Heart right ventricle (tissue), 16 donors: ENCODE measurements at regions not wholly inside any gene's neighbourhood (a gene's known extent, or its start where the extent isn't known, plus 50 kb on each side); places are given as distances from the start of the nearest gene placed in this dataset.

Source experiments
- ATAC-seq, 8 donors: fragments of 200-7000 bp; cut with Tn5 transposase; one replicate each; pipeline ENCODE4 v1.9.1; 2020; ENCODE audit warnings: mild to moderate bottlenecking in 8 of 8, moderate library complexity in 8 of 8, moderate number of reproducible peaks in 1 of 8
- DNase-seq, 2 donors: peaks; one replicate each; pipeline ENCODE4 v3.0.0-alpha.2; 2020
- H3K27ac ChIP-seq, 10 donors: fragments of 200-600 bp; sonication (generic) in 2 of 10; one replicate each; pipeline versions ENCODE4 v1.5.0 to v1.8.0; 2020 to 2022; ENCODE audit warnings: mild to moderate bottlenecking in 3 of 10
- H3K27me3 ChIP-seq, 7 donors: fragments of 200-600 bp; one replicate each; pipeline ENCODE4 v1.8.0; 2021 to 2022; ENCODE audit warnings: mild to moderate bottlenecking in 2 of 7
- H3K36me3 ChIP-seq, 9 donors: fragments of 200-600 bp; sonication (generic) in 1 of 9; one replicate each; pipeline versions ENCODE4 v1.5.0 to v1.8.0; 2020 to 2022; ENCODE audit warnings: mild to moderate bottlenecking in 2 of 9
- H3K4me1 ChIP-seq, 9 donors: fragments of 200-600 bp; sonication (generic) in 1 of 9; one replicate each; pipeline versions ENCODE4 v1.5.0 to v1.8.0; 2020 to 2022; ENCODE audit warnings: mild to moderate bottlenecking in 4 of 9
- H3K4me3 ChIP-seq, 10 donors: fragments of 200-600 bp; sonication (generic) in 2 of 10; one replicate each; pipeline versions ENCODE4 v1.5.0 to v1.8.0; 2020 to 2022; ENCODE audit warnings: mild to moderate bottlenecking in 7 of 10, moderate library complexity in 2 of 10
- H3K9me3 ChIP-seq, 11 donors: fragments of 200-600 bp in 10 of 11; sonication (generic) in 2 of 11; one replicate each; pipeline versions ENCODE4 v1.5.0 to v1.8.0; 2013 to 2022; ENCODE audit warnings: mild to moderate bottlenecking in 2 of 11, control low read depth in 1 of 11, moderate library complexity in 1 of 11
- WGBS, 2 donors: extraction: QIAGEN DNeasy Blood & Tissue Kit; methylation state at CpG; one replicate each; pipeline ENCODE4 v1.1.7; 2013; ENCODE audit warnings: inconsistent platforms in 1 of 2; 5-methylcytosine and 5-hydroxymethylcytosine counted together
- intact Hi-C, 10 donors: fragments of 100-400 bp; cut with DNase I; formaldehyde crosslinking; loops; one replicate each; pipeline versions ENCODE4 v1.11.1 to v1.14.2; 2022
- TF ChIP-seq, protein P1 (sequence below), 9 donors: fragments of 200-600 bp; sonication (generic) in 2 of 9; IDR thresholded peaks; one replicate each; pipeline versions ENCODE4 v1.5.0 to v1.8.0; 2021 to 2022; ENCODE audit warnings: antibody characterized with exemption in 9 of 9, mild to moderate bottlenecking in 5 of 9, moderate library complexity in 1 of 9
- donor health status: Arrhythmogenic right ventricular cardiomyopathy.
- donor health status: ischemic (EF 13 %, LVEDD 7.1; RV severe dilation, severe dysfunction).
- donor health status: healthy with polysubstance abuse.
- donor health status: DM: no; HTN: yes; CAD: no.
- donor health status: DM: no; HTN: no; CAD: no.
- donor health status: ischemic (EF 25% LVEDD 6.9; RV normal size, moderate dysfunction).
- donor health status: ischemic (EF 25% LVEDD 5.7; RV mildly dilated, moderate dysfunction).
- donor health status: healthy.
- donor health status: DM: yes; HTN: yes; CAD: no.
- donor health status: Ischemic cardiomyopathy.
- donor health status: ischemic (EF 35%, LVEDD 5.7; RV mildly dilated, moderate dysfunction).
- donor health status: nonischemic (EF 11% LVEDD 7.7; RV severe dilation, severe dysfunction).
- donor health status: DM: yes; HTN: yes; CAD: no.
- donor health status: PGD.
- donor health status: ischemic (EF 29% LVEDD 5.4; RV normal size, mild dysfunction).
- donor health status: nonischemic (EF 23%, LVEDD 6.1; RV moderate dilation, normal function).

DNA sequence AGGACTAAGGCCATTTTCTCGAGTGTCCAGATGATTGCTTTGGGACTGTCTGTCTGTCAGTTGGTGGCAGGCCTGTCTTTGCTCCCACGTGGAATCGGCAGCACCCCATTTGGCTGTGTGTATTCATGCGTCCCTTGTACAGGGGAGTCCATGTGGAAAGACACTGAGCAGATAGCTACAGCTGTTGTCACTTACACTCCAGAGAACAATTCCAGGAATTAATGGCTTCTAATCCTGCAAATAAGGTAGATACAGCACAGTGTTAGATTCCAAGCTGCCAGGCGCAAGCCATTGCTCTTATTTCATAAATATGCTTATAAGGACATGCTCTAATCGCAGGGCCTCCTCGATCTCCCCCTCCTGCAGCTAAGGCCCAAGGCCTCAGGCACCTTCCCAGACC lies 208.8 kb downstream of the VRK1 start:
- intact Hi-C loops = no loop called here
- 40 to 51% methylated on average over 7 of the region's 7 CpGs for WGBS, 2 donors
- H3K4me1 ChIP-seq = no peaks in the 10 kb centered on the region
- no peaks in the 10 kb centered on the region for H3K36me3 ChIP-seq
- H3K4me3 ChIP-seq = no peak overlapping the region
- TF ChIP-seq, protein P1, sequence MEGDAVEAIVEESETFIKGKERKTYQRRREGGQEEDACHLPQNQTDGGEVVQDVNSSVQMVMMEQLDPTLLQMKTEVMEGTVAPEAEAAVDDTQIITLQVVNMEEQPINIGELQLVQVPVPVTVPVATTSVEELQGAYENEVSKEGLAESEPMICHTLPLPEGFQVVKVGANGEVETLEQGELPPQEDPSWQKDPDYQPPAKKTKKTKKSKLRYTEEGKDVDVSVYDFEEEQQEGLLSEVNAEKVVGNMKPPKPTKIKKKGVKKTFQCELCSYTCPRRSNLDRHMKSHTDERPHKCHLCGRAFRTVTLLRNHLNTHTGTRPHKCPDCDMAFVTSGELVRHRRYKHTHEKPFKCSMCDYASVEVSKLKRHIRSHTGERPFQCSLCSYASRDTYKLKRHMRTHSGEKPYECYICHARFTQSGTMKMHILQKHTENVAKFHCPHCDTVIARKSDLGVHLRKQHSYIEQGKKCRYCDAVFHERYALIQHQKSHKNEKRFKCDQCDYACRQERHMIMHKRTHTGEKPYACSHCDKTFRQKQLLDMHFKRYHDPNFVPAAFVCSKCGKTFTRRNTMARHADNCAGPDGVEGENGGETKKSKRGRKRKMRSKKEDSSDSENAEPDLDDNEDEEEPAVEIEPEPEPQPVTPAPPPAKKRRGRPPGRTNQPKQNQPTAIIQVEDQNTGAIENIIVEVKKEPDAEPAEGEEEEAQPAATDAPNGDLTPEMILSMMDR (IDR thresholded peaks at IDR 0.05) = no peak
- DNase-seq = no peak
- ATAC-seq = no peak
- H3K27me3 ChIP-seq = peaks cover 0 to 9% (median 3%) of the 10 kb centered on the region in 7 donors
- H3K9me3 ChIP-seq = no peaks in the 10 kb centered on the region
- no peak overlapping the region for H3K27ac ChIP-seq

DNA sequence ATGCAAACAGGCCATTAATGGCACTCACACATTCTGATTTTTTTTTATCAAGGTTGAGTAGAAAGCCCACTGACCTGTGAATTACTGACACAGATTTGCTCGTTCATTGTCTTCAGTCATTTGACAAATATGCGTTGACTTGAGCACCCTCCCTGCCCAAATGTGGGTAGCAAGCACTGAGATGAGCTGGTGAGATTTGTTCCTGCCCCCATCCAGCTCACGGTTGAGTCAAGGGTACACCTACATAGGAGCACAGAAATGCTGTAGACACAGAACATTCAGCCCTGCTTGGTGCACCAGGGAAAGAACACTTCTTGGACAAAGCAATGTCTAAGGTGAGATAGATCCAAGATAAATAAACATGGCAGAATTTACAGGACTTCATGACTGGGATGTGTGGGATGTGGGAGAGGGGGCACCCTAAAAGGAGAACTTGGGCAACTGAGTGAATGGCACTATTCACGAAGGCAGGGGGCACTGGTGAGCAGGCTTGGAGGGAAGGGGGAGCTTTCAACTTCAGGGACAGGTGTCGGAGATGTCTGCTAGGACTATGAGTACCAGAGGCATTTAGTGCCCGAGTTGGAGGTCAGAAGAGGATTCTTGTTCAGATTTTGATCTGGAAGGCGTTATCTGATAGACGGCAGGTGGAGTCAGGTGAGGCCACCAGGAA lies 213.4 kb downstream of the VRK1 start:
- Histone ChIP-seq H3K4me3 (no peak overlapping the region), H3K36me3 (no peaks in the 10 kb centered on the region), H3K27ac (no peak overlapping the region), H3K4me1 (no peaks in the 10 kb centered on the region), H3K27me3 (peaks cover 0 to 11% (median 3%) of the 10 kb centered on the region in 7 donors), H3K9me3 (no peaks in the 10 kb centered on the region)
- TF ChIP-seq, protein P1 (IDR thresholded peaks at IDR 0.05) = no peak
- no peak for DNase-seq
- intact Hi-C loops = no loop called here
- no peak for ATAC-seq
- WGBS, 2 donors = 58 to 62% methylated on average over 8 of the region's 8 CpGs

- WGBS, 2 donors = 86 to 87% methylated on average over 7 of the region's 7 CpGs
- Histone ChIP-seq H3K27me3 (peaks cover 0 to 11% (median 0%) of the 10 kb centered on the region in 7 donors), H3K4me1 (no peaks in the 10 kb centered on the region), H3K36me3 (no peaks in the 10 kb centered on the region), H3K4me3 (no peak overlapping the region), H3K9me3 (peaks cover 0 to 9% (median 0%) of the 10 kb centered on the region in 11 donors), H3K27ac (no peak overlapping the region)
- DNase-seq = no peak
- TF ChIP-seq, protein P1 (IDR thresholded peaks at IDR 0.05) = no peak
- no peak for ATAC-seq
- intact Hi-C loops = no loop called here
Observed at GRCh38 chr14:97013878-97014277, 216.7 kb downstream of the VRK1 start.

DNA sequence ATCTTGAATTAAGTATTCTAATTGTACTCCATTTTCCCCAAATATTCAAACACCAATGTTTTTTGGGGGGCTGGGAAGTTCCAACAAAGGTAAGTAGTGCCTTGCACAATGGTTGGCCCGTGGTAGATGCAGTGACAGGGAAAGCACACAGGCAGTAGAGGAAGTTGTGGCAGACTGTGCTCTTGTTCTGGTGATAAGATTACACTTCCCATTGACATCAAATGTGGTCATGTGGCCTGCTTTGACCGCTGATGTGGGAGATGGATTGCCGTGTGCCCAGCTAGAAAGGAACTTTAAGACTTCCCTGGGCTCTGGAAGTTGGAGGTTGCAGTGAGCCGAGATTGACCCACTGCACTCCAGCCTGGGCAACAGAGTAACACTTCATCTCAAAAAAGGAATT lies 223.8 kb downstream of the VRK1 start:
- Histone ChIP-seq H3K4me3 (no peak overlapping the region), H3K36me3 (no peaks in the 10 kb centered on the region), H3K27ac (no peak overlapping the region), H3K27me3 (peaks cover 0 to 39% (median 14%) of the 10 kb centered on the region in 7 donors), H3K9me3 (peaks cover 0 to 9% (median 0%) of the 10 kb centered on the region in 11 donors), H3K4me1 (no peaks in the 10 kb centered on the region)
- DNase-seq (no peak), ATAC-seq (peak in 2 of 8 donors; percentile 29 to 34)
- intact Hi-C loops = no loop called here
- TF ChIP-seq, protein P1 (IDR thresholded peaks at IDR 0.05) = no peak
- WGBS, 2 donors = 22 to 30% methylated on average over 4 of the region's 4 CpGs
